SU-DHL-6 (cell line): ENCODE measurements at regions not wholly inside any gene's neighbourhood (a gene's known extent, or its start where the extent isn't known, plus 50 kb on each side); places are given as distances from the start of the nearest gene placed in this dataset.

Experiments
- H2AFZ ChIP-seq: fragments of 200-600 bp; sonication (generic); 2 replicates; pipeline ENCODE4 v1.6.1; 2014; ENCODE audit warnings: low read depth, mild to moderate bottlenecking, moderate library complexity, mixed read lengths, antibody characterized with exemption, low read length; ENCODE audit not compliant: severe bottlenecking
- H3F3A ChIP-seq: fragments of 200-600 bp; shearing (Covaris generic); 2 replicates; pipeline ENCODE4 v1.6.0; 2016; ENCODE audit warnings: antibody characterized with exemption, mild to moderate bottlenecking; ENCODE audit not compliant: insufficient read depth
- H3K27ac ChIP-seq: fragments of 200-600 bp; sonication (generic); 2 replicates; pipeline ENCODE4 v1.5.1; 2016; ENCODE audit warnings: low read depth, mild to moderate bottlenecking, low read length, moderate library complexity, mixed read lengths
- H3K27me3 ChIP-seq: fragments of 200-600 bp; sonication (generic), shearing (Covaris generic); 2 replicates; pipeline ENCODE4 v1.6.0; 2014; ENCODE audit warnings: mild to moderate bottlenecking, low read length
- H3K36me3 ChIP-seq: fragments of 200-600 bp; sonication (generic); 2 replicates; pipeline ENCODE4 v1.6.1; 2014; ENCODE audit warnings: mild to moderate bottlenecking, low read length, mixed read lengths
- H3K4me2 ChIP-seq: fragments of 300-600, 200-600 bp; shearing (Covaris generic), sonication (generic); 2 replicates; pipeline ENCODE4 v1.6.0; 2014; ENCODE audit warnings: low read length, low read depth, mild to moderate bottlenecking; ENCODE audit not compliant: poor library complexity, severe bottlenecking
- H3K4me3 ChIP-seq: fragments of 200-600 bp; sonication (generic); 2 replicates; pipeline ENCODE4 v1.5.1; 2014; ENCODE audit warnings: antibody characterized with exemption, low read length, mild to moderate bottlenecking, mixed read lengths; ENCODE audit not compliant: insufficient read depth, poor library complexity, severe bottlenecking
- H3K79me2 ChIP-seq: fragments of 200-600 bp; sonication (generic); 2 replicates; pipeline ENCODE4 v1.6.1; 2014; ENCODE audit warnings: mild to moderate bottlenecking, low read length, moderate library complexity; ENCODE audit not compliant: insufficient read depth
- H3K9ac ChIP-seq: fragments of 200-600 bp; sonication (generic); 2 replicates; pipeline ENCODE4 v1.7.0; 2014; ENCODE audit warnings: mild to moderate bottlenecking, low read length
- H3K9me2 ChIP-seq: fragments of 200-600 bp; sonication (generic); replicated peaks from 2 replicates; pipeline ENCODE4 v1.6.1; 2014; ENCODE audit warnings: low read length; ENCODE audit not compliant: insufficient read depth
- H3K9me3 ChIP-seq: fragments of 200-600 bp; sonication (generic); 2 replicates; pipeline ENCODE4 v1.6.1; 2014; ENCODE audit warnings: low read length, mixed read lengths; ENCODE audit not compliant: insufficient read depth
- H4K20me1 ChIP-seq: fragments of 200-600 bp; sonication (generic); 2 replicates; pipeline ENCODE4 v1.6.1; 2014; ENCODE audit warnings: low read depth, mild to moderate bottlenecking, antibody characterized with exemption, low read length, moderate library complexity, mixed read lengths
- EZH2phosphoT487 ChIP-seq: fragments of 200-600 bp; sonication (generic), shearing (Covaris generic); conservative IDR thresholded peaks from 2 replicates; pipeline ENCODE4 v1.6.1; 2018; ENCODE audit warnings: mild to moderate bottlenecking, antibody characterized with exemption, low read length, moderate library complexity, mixed read lengths
- TF ChIP-seq, protein P1 (sequence below): fragments of 200-600 bp; sonication (generic); IDR thresholded peaks from one replicate; pipeline ENCODE4 v1.5.1; 2017; ENCODE audit warnings: antibody characterized with exemption, mild to moderate bottlenecking, low read length, moderate library complexity; ENCODE audit not compliant: insufficient read depth, poor library complexity, severe bottlenecking

GRCh38 chr12:114943601-114944000, 259.6 kb upstream of the TBX3 start:
- TF ChIP-seq EZH2phosphoT487 = no peak
- TF ChIP-seq, protein P1, sequence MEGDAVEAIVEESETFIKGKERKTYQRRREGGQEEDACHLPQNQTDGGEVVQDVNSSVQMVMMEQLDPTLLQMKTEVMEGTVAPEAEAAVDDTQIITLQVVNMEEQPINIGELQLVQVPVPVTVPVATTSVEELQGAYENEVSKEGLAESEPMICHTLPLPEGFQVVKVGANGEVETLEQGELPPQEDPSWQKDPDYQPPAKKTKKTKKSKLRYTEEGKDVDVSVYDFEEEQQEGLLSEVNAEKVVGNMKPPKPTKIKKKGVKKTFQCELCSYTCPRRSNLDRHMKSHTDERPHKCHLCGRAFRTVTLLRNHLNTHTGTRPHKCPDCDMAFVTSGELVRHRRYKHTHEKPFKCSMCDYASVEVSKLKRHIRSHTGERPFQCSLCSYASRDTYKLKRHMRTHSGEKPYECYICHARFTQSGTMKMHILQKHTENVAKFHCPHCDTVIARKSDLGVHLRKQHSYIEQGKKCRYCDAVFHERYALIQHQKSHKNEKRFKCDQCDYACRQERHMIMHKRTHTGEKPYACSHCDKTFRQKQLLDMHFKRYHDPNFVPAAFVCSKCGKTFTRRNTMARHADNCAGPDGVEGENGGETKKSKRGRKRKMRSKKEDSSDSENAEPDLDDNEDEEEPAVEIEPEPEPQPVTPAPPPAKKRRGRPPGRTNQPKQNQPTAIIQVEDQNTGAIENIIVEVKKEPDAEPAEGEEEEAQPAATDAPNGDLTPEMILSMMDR = no peak

DNA sequence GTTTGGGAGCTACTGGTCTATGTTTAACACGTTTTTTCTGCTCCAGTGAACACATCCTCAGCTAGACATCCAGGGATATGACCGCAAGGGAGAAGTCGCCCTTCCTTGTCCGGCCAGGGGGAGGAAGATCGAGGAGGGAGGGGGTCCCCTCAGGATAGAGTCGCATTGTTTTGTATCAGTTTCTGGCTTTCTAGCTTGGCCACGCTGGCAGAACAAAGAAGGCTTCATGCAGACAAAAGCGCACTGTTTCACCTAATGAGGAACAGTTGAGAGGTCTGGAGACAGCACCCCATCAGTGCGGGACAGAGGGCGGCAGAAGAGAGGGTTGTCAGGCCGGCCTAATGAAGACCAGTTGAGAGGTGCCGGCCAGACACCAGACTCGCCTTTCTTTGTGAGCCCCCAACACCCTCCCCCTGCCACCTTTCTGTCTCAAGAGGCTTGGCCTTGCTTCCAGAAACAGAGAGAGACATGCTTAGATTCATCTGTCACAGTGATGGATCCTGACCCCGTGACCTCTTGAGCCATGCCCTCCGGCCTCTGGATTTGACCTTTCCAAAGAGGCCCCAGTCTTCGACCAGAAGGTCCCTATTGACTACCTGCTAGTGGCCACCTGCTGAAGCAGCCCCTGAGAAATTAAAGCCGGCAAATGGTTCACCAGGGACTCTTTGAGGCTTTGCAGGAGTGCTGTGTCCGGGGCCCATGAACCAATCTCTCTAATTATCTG, 254.7 kb upstream of the TBX3 start:
- TF ChIP-seq, protein P1 = no peak
- no peak for TF ChIP-seq EZH2phosphoT487
- H3K9ac ChIP-seq = no peak overlapping the region
- H3K27me3 ChIP-seq = no peaks in the 10 kb centered on the region
- no peaks in the 10 kb centered on the region for H3F3A ChIP-seq
- no peak overlapping the region for H3K4me3 ChIP-seq
- H3K27ac ChIP-seq = no peak overlapping the region
- H2AFZ ChIP-seq = no peak overlapping the region
- no peaks in the 10 kb centered on the region for H3K9me2 ChIP-seq
- H3K9me3 ChIP-seq = no peaks in the 10 kb centered on the region
- no peak overlapping the region for H3K4me2 ChIP-seq
- no peaks in the 10 kb centered on the region for H3K79me2 ChIP-seq
- no peaks in the 10 kb centered on the region for H3K36me3 ChIP-seq
- no peaks in the 10 kb centered on the region for H4K20me1 ChIP-seq

More at GRCh38 chr12:114943601-114944000, 259.6 kb upstream of the TBX3 start:
- H3K79me2 ChIP-seq = no peaks in the 10 kb centered on the region
- H3K27ac ChIP-seq = no peak overlapping the region
- H2AFZ ChIP-seq = no peak overlapping the region
- no peak overlapping the region for H3K4me3 ChIP-seq
- no peak overlapping the region for H3K9ac ChIP-seq
- no peaks in the 10 kb centered on the region for H3F3A ChIP-seq
- no peaks in the 10 kb centered on the region for H3K9me2 ChIP-seq
- no peaks in the 10 kb centered on the region for H3K27me3 ChIP-seq
- H3K4me2 ChIP-seq = no peak overlapping the region
- H3K36me3 ChIP-seq = no peaks in the 10 kb centered on the region
- no peaks in the 10 kb centered on the region for H3K9me3 ChIP-seq
- no peaks in the 10 kb centered on the region for H4K20me1 ChIP-seq

- TF ChIP-seq EZH2phosphoT487 = no peak
- TF ChIP-seq, protein P1 = no peak
- H3K27me3 ChIP-seq = no peaks in the 10 kb centered on the region
- no peaks in the 10 kb centered on the region for H4K20me1 ChIP-seq
- no peak overlapping the region for H3K9ac ChIP-seq
- no peaks in the 10 kb centered on the region for H3K9me2 ChIP-seq
- no peaks in the 10 kb centered on the region for H3F3A ChIP-seq
- no peaks in the 10 kb centered on the region for H3K9me3 ChIP-seq
- no peak overlapping the region for H2AFZ ChIP-seq
- H3K4me3 ChIP-seq = no peak overlapping the region
- no peak overlapping the region for H3K4me2 ChIP-seq
- H3K36me3 ChIP-seq = no peaks in the 10 kb centered on the region
- no peak overlapping the region for H3K27ac ChIP-seq
- H3K79me2 ChIP-seq = no peaks in the 10 kb centered on the region
Observed at GRCh38 chr12:114936148-114937079, 252.4 kb upstream of the TBX3 start.
